ENCODE measurements at regions not wholly inside any gene's neighbourhood (a gene's known extent, or its start where the extent isn't known, plus 50 kb on each side); places are given as distances from the start of the nearest gene placed in this dataset.

GRCh38 chr7:16178585-16178984 is 242.8 kb downstream of the CRPPA start:
- TF ChIP-seq MYC (IDR thresholded peaks at IDR 0.05; ENCODE audit: low read depth, low read length) (no peak), POLR2A (IDR thresholded peaks at IDR 0.05; ENCODE audit: extremely low read depth, insufficient read length) (no peak)
- TF ChIP-seq, protein P1, sequence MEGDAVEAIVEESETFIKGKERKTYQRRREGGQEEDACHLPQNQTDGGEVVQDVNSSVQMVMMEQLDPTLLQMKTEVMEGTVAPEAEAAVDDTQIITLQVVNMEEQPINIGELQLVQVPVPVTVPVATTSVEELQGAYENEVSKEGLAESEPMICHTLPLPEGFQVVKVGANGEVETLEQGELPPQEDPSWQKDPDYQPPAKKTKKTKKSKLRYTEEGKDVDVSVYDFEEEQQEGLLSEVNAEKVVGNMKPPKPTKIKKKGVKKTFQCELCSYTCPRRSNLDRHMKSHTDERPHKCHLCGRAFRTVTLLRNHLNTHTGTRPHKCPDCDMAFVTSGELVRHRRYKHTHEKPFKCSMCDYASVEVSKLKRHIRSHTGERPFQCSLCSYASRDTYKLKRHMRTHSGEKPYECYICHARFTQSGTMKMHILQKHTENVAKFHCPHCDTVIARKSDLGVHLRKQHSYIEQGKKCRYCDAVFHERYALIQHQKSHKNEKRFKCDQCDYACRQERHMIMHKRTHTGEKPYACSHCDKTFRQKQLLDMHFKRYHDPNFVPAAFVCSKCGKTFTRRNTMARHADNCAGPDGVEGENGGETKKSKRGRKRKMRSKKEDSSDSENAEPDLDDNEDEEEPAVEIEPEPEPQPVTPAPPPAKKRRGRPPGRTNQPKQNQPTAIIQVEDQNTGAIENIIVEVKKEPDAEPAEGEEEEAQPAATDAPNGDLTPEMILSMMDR (IDR thresholded peaks at IDR 0.05; ENCODE audit: low read depth, low read length) = no peak
- TF ChIP-seq, protein P2, sequence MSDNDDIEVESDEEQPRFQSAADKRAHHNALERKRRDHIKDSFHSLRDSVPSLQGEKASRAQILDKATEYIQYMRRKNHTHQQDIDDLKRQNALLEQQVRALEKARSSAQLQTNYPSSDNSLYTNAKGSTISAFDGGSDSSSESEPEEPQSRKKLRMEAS (IDR thresholded peaks at IDR 0.05; ENCODE audit: low read depth, low read length) = no peak
- H3K4me3 ChIP-seq (ENCODE audit: low read depth, low read length) = no peak overlapping the region
- DNase-seq (ENCODE audit: low read depth) = no peak

GRCh38 chr7:16178092-16178491 is 243.2 kb downstream of the CRPPA start:
- no peak overlapping the region for H3K4me3 ChIP-seq (ENCODE audit: low read depth, low read length)
- DNase-seq (ENCODE audit: low read depth) = no peak
- no peak for TF ChIP-seq MYC (IDR thresholded peaks at IDR 0.05; ENCODE audit: low read depth, low read length)
- TF ChIP-seq, protein P1 (IDR thresholded peaks at IDR 0.05; ENCODE audit: low read depth, low read length) = no peak
- no peak for TF ChIP-seq POLR2A (IDR thresholded peaks at IDR 0.05; ENCODE audit: extremely low read depth, insufficient read length)
- TF ChIP-seq, protein P2 (IDR thresholded peaks at IDR 0.05; ENCODE audit: low read depth, low read length) = no peak

- H3K4me3 ChIP-seq (ENCODE audit: low read depth, low read length) = no peak overlapping the region
- no peak for TF ChIP-seq MYC (IDR thresholded peaks at IDR 0.05; ENCODE audit: low read depth, low read length)
- TF ChIP-seq, protein P2 (IDR thresholded peaks at IDR 0.05; ENCODE audit: low read depth, low read length) = no peak
- TF ChIP-seq, protein P1 (IDR thresholded peaks at IDR 0.05; ENCODE audit: low read depth, low read length) = no peak
- TF ChIP-seq POLR2A (IDR thresholded peaks at IDR 0.05; ENCODE audit: extremely low read depth, insufficient read length) = no peak
- no peak for DNase-seq (ENCODE audit: low read depth)
Observed at GRCh38 chr7:16174253-16174652, 247.1 kb downstream of the CRPPA start.

DNA sequence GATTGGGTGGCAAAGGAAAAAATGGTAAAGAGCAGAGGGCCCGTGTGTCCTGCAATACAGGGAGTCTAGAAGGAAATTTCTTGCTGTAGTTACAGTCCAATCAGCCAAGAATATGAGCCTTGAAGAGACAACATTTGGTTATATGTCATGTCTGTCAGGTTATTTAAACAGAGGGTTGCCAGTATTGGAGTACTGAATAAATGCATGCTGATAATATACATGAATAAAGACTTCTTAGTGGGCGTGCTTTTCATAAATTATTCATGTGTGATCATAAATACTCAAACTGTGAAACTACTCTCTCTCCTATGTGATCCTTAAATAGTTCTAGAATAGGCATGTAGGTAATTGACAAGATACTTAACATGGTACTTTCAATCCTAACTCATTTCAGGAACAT is 249.0 kb downstream of the CRPPA start:
- TF ChIP-seq, protein P1 (IDR thresholded peaks at IDR 0.05; ENCODE audit: low read depth, low read length) = no peak
- TF ChIP-seq POLR2A (IDR thresholded peaks at IDR 0.05; ENCODE audit: extremely low read depth, insufficient read length) = no peak
- TF ChIP-seq, protein P2 (IDR thresholded peaks at IDR 0.05; ENCODE audit: low read depth, low read length) = no peak
- TF ChIP-seq MYC (IDR thresholded peaks at IDR 0.05; ENCODE audit: low read depth, low read length) = no peak
- no peak overlapping the region for H3K4me3 ChIP-seq (ENCODE audit: low read depth, low read length)

GRCh38 chr7:16171928-16172327 is 249.4 kb downstream of the CRPPA start:
- H3K4me3 ChIP-seq (ENCODE audit: low read depth, low read length) = no peak overlapping the region
- TF ChIP-seq, protein P2 (IDR thresholded peaks at IDR 0.05; ENCODE audit: low read depth, low read length) = peak; percentile 26; the same call in 1 of the 2 replicates
- TF ChIP-seq, protein P1 (IDR thresholded peaks at IDR 0.05; ENCODE audit: low read depth, low read length) = no peak
- TF ChIP-seq MYC (IDR thresholded peaks at IDR 0.05; ENCODE audit: low read depth, low read length) = no peak
- TF ChIP-seq POLR2A (IDR thresholded peaks at IDR 0.05; ENCODE audit: extremely low read depth, insufficient read length) = no peak
- DNase-seq (ENCODE audit: low read depth) = peak; percentile 36

More for the DNA sequence above, 249.0 kb downstream of the CRPPA start:
- no peak for DNase-seq (ENCODE audit: low read depth)

All from NB4 (cell line).